LHCN-M2 (cell line): ENCODE measurements at regions not wholly inside any gene's neighbourhood (a gene's known extent, or its start where the extent isn't known, plus 50 kb on each side); places are given as distances from the start of the nearest gene placed in this dataset.

Experiments
- DNase-seq: peaks from one replicate; pipeline ENCODE4 v3.0.0-alpha.2; 2012; ENCODE audit warnings: low read depth

DNA sequence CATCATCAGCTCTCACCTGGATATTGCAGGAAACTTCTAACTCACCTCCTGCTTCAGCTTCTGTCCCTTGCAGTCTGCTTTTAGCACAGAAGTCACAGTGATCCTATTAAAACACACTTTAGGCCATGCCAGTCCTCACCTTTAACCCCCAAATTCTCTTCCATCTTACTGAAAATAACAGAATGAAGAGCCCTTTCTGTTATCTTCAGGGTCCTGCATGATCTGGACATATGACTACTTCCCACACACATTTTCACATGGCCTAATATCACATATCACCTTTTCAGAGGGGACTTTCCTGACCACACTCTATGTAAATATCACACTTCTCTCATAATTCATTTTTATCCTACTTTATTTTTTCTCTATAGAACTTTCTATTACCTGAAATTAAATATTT lies 550.6 kb upstream of the CLINT1 start:
- no peak for DNase-seq

DNA sequence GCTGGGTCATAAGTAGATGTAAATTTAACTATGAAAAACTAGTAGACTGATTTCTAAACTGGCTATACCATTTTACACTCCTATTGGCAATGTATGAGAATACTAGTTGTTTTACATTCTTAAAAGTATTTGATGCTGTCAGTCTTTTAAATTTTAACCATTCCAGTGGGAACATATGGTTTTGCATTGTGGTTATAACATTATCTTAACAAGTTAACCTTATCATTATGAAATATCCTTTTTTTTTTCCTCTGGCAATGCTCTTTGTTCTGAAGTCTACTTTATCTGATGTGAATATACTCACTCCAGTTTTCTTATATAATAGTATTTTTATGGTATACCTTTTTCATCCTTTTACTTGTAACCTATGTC lies 548.9 kb upstream of the CLINT1 start:
- no peak for DNase-seq

DNA sequence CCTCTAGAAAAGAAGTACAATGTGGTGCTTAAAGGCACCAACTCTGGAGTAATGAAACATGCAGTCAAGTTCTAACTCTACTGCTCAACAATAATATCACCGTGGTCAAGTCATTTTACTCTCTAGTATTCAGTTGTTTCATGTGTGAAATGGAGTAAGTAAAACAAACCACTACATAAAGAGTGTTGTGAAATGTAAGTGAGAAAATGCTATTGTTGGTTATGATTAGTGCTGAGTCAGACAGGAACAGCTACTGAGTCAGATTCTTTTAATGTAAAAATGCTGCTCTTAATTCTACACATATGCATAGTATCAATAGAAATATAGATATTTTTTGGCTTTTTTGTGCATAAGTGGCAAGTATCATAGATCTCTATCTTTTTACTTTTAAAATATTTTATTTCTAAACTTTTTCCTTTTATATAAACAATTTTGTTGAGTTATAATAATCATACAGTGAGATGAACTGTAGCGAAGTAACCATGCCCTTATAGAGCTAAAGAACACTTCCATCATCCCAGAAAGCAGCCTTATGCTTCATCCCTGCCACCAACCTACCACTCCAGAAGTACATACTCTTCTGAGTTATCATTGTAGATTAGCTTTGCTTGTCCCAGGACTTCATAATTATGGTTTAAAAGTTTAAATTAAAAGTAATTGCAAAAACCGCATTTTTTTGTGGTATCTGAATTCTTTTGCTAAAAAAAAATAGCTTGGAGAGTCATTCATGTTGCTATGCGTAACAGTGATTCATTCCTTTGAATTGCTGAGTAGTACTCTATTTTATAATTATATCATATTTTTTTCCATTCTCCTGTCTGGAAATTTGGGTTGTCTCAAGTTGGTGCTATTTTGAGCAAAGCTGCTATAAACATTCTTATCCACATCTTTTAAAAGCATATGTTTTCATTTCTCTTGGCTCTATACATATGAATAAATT lies 548.2 kb upstream of the CLINT1 start:
- DNase-seq, result peak; percentile 82

DNA sequence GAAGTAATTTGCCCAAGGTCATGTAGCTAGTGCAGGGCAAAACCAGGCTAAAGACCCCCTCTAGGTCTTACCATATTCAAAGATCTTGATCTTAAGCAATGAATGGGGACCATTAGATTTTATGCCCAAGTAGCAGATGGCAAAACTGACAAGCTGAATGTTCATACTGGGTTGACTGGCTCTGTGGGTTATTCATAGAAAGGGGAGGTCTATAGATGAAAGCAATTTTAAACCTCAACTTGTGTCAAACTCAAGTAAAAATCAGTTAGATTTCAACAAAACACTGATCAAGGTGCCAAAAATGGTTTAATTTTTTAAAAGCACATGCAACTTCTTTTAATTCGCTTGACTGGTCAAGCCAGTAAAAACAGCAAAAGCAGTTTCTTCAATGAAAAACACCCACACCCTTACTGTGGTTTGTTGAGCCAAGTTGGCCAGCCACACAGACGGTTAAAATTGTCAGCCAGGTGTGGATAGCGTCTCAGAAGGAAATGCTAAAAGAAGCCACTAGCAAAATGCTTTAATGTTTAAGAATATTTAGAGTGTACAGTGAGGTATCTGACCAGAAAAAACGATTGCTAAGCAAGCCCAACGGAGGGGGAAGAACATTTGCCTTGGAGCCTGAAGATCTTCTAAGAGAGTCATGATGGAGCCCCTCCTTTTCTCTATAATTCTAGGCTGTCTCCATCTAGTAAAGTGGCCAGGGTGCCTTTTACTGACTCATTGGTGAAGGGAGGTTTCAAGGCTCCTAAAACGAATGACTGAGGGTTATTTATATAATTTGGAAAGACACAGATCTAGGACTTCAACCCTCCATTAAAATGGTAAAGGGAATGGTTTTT lies 539.6 kb upstream of the CLINT1 start:
- no peak for DNase-seq

DNA sequence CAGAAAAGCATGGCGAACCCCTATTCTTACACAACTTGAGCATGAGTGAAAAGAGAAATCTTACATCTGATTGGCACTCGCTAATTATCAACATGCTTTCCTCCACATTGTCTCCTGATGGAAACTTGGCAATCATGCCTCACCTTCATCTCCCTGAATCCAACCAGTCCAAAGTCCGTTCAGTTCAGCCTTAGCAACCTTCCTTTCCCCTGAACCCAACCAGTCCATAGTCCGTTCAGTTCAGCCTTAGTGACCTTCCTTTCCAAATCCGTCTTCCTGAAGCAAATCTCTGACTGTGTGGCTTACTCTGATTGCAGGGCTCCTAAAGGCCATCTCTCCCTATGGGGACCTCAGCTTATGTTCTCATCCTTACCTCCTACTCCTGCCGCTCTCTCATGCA lies 538.3 kb upstream of the CLINT1 start:
- no peak for DNase-seq

DNA sequence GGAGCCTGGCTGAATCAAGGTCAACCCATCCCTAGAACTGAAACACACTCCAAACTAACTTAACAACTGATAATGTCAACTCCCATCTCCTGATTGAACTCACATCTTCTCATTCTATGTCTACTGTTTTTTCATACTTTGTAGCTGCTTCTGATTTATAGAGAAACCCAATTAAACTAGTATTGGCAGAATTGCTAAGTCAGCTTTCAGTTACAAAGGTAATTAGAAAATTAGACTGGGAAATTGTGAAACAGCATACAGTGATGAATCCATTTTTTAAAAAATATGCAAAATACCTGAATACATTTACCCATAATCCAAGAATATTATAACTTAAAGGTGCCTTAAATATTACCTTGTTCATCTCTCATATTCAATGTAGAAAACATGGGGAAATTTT lies 535.2 kb upstream of the CLINT1 start:
- no peak for DNase-seq

DNA sequence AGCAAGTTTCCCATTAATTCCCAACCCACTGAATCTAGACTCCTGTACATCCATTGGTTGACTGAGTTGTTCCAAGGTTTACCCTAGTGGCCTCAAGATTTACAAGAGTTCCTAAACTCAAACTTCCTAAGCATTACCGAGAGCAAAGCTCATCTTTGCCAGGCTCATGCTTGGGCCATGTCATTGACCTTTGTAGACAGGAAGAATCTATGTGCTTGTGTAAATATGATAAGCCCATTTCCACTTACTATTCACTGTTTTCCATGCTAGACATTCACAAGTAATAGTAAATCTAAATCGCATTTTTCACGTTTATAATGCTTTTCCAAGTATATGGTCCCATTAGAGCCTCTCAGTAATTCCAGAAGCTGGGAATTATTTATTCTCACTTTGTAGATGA lies 534.5 kb upstream of the CLINT1 start:
- DNase-seq, result no peak

DNA sequence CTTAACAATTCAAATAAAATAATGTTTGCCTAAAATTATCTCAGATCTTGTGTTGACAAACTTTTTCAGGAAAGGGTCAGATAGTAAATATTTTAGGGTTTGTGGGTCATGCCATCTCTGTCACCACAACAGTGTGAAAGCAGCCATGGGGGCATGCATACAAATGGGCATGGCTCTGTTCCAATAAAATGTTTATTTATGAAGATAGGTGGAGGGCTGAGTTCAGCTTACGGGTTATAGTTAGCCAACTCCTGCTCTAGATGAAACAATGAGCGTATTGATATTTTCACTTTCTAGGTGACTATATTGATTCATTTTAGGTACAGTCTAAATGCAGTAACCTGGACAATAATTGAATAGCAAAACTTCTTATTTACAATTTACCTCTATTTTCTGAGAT lies 533.8 kb upstream of the CLINT1 start:
- no peak for DNase-seq

DNA sequence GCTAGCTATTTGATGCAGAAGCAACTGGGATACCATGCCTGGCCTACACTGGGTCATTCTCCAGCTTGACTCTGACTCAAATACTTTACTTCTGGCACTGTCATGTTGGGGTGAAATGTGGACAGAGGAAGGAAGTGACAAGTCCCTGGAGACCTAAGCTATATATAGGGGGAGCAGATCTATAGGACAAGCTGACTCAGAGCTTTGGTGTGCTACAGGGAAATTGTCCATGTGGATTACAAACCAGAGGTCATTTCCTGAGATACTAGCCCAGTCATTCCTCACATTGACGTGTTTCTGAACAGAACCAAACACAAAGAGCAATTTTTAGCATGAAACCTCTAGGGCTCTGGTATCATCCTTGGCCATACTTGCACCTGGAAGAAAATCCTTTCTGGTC lies 531.6 kb upstream of the CLINT1 start:
- DNase-seq, result no peak

DNA sequence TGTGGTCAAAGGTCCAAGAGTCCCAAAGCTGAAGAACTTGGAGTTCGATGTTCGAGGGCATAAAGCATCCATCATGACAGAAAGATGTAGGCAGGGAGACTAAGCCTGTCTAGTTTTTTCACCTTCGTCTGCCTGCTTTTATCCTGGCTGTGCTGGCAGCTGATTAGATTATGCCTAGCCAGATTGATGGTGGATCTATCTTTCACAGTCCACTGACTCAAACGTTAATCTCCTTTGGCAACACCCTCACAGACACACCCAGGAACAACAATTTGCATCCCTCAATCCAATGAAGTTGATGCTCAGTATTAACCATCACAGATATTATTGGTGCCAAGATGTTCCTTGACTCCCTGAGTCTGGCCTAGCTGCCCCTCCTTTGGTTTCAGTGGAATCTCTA lies 530.8 kb upstream of the CLINT1 start:
- DNase-seq, result no peak

DNA sequence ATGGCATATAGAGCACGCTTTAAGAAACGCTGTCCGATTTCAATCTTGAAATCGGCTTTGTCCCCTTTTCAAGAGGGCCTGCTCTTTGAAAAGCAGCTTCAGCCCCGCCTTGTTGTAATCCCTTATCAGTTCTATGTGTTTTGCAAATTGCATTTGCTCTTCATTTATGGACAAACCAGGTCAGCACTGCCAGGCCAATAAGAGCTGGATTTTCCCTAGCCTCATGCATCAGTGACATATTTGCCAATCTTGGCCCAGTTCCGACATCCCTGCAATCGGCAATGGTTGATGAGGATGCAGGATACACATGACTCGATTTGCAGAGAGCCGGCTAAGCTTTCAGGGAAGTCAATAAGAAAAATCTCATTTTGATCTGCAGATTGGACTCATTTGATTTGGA lies 529.1 kb upstream of the CLINT1 start:
- no peak for DNase-seq

DNA sequence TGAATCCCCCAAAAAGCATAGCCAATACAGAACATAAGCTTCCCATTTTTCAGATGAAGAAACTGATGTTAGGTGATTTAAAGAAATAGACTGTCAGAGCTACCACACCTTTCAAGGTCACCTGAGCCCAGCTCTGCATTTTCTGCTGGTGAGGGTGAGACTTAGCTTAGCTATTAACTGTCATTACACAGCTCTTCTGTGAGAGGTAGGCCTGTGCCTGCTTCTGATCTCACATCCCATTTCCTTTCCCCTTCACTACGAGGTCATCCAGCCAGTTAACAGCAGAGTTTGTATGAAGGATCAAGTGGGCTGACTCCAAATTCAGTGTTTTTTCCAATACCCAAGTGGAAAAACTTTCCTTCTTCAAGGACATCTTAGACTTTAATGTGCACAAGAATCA lies 528.6 kb upstream of the CLINT1 start:
- DNase-seq, result no peak

DNA sequence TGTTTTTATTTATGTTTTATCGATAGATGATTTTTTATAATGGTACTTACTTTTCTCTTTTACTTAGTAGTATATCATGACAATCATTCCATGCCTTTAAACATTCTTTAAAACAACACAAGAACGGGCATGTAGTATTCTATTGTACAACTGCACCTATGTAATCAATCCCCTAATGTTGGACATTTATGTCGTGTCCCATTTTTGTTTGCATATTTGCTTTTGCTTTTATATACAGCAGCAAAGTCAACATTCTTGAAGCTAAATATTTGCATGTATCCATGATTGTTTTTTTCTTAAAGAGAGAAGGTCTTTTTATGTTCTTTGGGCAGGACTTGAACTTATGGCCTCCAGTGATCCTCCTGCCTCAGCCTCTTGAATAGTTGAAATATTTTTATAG lies 527.0 kb upstream of the CLINT1 start:
- no peak for DNase-seq

DNA sequence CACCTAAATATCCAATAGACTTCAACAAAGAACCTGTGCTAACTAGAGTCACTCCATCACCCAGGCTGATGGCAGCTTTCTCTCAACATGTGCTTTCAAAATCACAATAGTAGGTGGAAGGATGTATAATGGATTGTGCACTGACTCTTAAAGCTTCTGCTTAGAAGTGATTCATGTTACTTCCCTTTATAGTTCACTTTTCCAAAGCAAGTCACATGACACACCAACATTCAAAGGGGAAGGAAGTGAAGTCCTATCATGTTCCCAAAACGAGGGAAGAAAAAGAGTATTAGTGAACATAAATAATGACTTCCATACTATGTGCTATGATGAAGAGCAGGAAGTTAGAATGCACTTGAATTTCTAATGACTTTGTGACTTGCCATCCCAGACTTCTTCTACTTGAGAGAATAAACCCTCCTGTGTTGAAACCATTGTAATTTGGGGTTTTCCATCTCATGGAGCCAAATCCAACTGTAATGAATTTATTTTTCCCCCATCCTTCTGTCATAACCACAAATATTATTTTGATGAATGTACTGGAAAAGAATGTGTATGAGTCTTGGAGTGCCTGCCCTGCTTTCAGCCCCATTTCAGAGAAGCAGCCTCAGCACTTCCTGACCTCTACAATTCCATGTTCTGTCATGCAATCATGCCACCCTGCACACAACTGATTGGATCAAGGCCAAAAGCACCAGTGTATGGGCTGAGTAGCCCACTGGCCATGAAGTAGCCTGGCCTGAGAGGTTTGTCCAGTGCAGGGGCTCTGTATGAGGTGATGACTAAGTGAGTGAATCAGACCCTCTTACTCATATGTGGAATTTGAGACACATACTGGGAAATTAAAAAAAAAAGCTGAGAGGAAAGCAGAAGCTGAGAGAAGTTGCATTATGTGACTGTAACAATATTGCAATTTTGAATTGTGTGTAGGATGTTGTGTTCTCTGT lies 525.9 kb upstream of the CLINT1 start:
- DNase-seq, result peak; percentile 99

DNA sequence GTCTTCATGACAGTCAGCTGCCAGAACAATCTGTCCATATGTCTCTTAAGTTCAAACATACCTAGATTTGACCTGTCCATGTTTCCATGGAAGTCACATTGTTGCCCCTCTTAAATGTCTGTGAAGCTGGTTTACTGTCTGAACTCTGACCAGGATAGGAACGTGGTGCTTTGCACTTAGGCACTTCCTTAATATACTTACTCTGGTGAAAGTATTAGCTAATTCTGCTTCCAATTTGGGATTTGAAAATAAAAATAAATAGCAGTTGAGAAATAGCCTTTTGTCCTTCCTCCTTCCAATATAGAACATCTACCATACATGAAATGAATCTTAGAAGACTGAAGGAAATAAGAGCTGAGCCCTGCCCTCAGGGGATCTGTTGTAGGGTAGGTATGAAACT lies 524.5 kb upstream of the CLINT1 start:
- no peak for DNase-seq

DNA sequence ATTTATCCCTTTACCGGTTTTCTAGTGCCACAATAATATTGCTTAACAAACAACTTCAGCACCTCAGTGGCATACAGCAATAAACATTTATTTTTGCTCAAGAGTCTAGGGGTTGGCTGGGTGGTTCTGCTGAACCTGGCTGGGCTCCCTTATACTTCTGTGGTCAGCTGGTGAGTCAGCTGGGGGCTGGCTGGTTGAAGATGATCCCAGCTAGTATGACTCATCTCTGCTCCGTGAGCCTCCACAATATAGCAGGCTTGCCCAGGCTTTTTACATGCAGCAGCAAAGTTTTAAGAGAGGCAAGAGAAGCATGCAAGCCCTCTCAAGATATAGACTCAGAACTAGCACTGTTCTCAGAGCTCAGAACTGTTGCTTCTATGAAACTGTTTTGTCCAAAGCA lies 523.5 kb upstream of the CLINT1 start:
- peak; percentile 97 for DNase-seq

DNA sequence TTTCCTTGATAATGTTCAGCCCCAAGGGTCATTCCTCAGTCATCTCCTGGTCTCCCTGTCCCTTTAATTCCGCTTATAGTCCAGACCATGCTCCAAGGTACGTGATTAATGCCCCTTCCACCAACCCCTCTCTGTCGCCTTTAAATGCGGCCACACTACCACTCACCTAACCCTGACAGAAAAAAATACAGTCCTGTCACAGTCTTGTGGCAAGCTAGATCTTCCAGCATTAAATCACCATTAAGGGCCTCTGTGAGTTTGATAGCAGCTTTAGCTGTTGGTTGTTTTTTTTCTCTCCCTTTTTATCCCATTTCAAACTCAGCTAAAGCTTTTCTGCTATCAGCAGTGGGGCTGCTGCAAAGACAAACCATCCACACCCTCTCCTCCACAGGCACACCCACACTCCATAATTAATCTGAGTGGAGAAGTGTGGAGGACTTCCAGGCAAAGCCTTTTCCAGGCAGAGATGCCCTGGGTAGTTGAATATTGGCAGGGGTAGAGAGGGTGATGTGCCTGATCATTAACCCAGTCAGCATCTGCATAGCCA lies 522.7 kb upstream of the CLINT1 start:
- DNase-seq, result no peak

DNA sequence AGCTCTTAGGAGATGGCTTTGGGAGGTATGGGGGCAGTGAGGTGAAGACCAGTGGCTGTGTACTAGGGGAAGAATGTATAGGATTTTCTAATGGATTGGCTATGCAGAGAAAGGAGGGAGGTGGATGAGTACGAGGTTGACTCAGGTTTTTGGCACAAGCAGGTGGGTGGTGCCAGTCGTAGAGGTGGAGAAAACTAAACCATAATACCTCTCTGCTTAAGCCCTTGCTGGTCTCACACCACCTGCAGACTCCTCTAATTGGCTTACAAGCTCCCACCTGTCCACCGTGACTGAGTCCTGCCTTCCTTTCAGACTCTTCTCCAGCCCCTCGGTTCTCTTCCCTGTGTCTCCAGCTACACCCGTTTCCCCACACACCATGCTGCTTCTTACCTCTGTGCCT lies 521.7 kb upstream of the CLINT1 start:
- no peak for DNase-seq

DNA sequence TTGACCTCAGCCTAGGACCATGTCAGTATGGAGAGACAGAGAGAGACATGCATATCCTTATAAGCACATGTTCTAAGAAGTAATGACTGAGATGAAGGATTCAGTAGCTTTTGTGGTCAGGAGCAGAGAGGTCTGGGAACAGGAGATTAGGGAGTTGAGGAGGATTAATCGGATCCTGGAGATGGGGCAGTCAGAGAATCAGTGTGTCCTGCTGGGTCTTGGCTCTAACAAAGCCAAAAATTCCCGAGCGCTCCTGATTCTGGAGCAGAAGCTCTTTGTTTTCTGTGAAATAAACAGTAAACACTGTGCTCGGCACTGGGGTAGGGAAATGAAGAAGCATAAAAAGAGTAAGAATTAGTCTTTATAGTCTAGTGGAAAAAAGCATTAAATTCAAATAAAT lies 520.0 kb upstream of the CLINT1 start:
- no peak for DNase-seq

DNA sequence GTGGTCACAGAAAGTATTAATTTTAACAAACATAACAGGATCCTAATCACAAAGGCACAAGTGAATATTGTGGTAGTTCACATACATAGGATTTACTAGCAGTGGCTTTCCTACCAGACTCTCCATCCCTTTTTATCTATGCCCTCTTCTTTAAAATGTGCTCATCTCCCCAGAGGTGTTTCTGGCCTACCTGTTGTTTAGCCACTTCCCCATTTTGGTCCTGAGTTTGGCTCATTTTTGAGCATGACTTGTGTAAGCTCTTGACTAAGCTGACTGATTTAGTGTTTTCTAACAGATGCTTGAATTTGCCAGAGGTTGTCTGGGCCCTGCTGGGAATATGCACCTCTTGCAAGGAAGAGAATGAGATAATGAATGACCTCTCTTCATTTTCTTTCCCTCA lies 517.7 kb upstream of the CLINT1 start:
- no peak for DNase-seq

DNA sequence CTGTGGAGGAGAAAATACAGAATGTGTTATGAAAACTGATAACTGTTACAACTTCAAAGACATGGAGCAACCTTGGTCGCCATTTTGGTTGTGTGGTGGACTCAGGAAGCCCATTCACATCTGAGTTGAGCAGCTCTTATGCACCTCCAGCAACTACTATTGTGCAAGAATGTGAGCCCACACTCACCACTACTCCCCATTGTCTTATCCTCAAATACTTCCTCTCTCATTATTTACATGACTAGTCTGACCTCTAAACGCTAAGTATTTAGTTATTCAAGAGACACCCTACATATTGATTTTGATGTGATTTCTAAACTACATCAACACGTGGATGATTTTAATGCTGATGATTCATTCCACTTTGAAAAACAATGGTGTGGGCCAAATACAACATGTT lies 516.6 kb upstream of the CLINT1 start:
- no peak for DNase-seq
